Skeletal muscle cell (primary cell): ENCODE measurements at regions not wholly inside any gene's neighbourhood (a gene's known extent, or its start where the extent isn't known, plus 50 kb on each side); places are given as distances from the start of the nearest gene placed in this dataset.

ENCODE experiments used
- DNase-seq: peaks from one replicate; pipeline ENCODE4 v3.0.0-alpha.2; 2010; ENCODE audit warnings: low read depth
- H3K4me3 ChIP-seq: 2 replicates; pipeline ENCODE4 v1.5.1; 2011; ENCODE audit warnings: low read depth, mild to moderate bottlenecking, control low read depth, low read length, moderate library complexity

DNA sequence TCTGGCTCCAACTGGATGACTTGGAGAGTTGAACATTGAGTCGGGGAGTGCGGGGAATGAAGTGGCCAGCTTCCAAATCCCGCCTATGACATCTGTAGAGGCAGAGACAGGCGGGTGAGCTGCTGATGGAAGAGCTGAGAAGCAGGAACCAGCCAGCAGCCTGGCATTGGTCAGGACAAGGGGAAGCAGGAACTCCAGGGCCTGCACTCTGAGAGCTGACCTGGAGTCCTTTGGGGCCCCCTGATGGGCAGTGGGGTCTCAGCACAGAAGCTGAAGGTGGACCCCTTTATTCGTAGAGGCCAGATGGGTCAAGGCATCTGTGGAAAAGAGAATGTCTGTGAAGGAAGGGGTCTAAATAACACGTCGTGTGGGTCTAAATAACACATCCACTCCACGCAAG is 57.0 kb downstream of the SEC61G start:
- no peak overlapping the region for H3K4me3 ChIP-seq

DNA sequence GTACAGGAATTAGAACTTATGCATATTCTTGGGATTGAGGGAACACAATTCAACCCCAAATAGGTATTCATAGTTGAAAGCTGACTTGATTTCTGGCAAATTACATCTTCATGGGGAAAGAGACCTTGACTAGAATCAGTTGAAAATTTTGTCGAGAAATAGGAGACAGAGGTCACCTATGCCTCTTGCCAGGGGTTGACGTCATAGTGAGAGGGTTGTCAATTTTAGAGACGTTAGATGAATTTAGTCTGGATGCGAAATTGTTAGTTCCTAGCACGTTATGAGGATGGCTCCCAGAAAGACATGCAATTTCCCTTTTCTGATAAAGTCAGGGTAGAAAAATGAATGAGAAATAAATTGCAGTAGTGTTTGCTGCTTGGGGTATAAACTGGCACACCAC is 59.3 kb downstream of the SEC61G start:
- DNase-seq: no peak

More for the DNA sequence above, 57.0 kb downstream of the SEC61G start:
- DNase-seq: no peak

DNA sequence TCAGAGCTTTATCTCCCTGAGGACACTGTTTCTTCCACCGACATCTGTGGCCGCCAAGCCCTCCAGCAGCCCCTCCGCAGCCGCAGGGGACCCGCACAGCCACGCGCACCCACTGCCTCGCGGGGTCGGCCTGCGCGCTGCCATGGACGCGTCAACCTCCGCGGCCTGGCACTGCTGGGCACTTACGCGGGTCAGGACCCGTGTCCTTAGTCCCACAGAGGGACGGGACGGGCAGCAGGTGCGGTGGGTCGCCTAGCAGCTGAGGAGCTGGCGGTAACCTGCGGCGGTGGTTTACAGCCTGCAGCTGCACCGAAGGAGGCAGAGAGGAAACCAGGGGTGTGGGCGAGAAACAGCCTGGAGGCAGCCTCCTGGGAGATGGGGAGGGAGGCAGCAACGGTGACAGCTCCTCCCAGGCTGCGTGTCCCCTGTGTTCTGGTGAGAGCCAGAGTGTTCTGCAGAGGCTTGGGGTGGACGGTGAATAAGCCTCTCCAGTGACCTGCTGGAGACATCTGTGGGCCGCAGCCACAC is 61.3 kb downstream of the SEC61G start:
- no peak overlapping the region for H3K4me3 ChIP-seq
- no peak for DNase-seq

More for the DNA sequence above, 59.3 kb downstream of the SEC61G start:
- no peak overlapping the region for H3K4me3 ChIP-seq

DNA sequence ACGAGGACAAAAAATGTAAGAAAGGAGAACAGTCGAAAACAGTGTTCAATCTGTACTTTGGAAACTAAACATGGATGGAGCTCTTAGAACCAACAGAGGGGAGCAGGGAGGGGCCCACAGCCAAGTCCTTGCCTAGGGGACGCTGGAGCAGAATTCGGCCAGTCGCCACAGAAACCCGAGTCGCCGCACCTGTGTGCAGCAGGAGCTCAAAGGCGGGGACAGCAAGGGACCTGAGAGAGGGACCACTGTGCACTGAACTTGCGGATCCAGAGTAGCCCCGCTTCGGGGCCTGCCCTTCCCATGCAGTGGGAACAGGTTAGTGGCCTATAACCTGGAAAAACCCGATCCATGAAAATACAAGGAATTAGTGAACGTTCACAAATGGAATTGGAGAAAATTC is 68.1 kb downstream of the SEC61G start:
- no peak for DNase-seq
- no peak overlapping the region for H3K4me3 ChIP-seq

DNA sequence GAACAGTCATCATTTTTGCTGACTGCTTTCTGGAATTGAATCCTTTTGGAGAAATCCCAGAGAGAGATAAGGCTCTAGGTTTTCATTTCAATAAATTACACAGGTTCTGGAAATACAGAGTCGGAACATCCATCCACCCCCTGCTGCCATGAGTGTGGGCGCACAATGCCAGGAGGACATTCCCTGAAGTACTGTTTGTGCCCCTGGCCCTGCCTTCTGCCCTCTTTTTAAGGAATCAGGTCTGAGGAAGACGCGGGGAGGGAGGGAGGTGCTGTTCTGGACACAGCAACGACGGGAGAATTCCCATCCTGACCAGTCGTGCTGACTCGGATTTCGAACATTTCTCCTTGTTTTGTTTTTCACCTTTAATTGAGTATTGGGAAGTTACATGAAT is 69.0 kb downstream of the SEC61G start:
- H3K4me3 ChIP-seq: no peak overlapping the region
- no peak for DNase-seq

DNA sequence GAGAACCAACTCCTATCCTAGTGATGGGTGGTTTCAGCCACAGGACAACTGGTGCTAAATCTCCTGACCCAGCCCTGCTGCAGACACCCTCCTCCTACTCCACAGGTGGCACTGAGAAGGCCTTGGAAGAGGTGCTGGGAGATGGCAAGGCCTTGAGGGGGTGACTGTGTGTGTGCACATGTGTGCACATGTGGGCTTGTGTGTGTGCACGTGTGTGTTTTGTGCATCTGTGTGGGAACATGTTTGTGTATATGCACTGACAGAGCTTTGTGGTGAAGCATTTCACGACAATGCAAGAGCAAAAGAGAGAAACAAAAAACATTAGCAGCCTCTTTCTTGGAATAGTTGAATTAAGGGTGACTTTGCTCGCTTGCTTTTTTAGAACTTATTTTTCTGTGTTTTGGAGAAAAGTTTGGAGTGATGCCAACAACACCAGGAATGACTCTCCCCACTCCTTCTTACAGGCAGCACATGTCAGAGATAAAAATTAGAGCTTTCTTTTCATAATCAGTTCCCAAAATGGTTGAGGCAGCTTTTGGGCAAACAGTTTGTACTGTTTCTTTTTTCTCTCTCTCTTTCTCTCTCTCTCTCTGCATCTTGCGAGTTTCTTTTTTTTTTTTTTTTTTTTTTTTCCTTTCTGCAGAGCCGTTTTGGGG is 69.5 kb downstream of the SEC61G start:
- H3K4me3 ChIP-seq: no peak overlapping the region
- DNase-seq: no peak

DNA sequence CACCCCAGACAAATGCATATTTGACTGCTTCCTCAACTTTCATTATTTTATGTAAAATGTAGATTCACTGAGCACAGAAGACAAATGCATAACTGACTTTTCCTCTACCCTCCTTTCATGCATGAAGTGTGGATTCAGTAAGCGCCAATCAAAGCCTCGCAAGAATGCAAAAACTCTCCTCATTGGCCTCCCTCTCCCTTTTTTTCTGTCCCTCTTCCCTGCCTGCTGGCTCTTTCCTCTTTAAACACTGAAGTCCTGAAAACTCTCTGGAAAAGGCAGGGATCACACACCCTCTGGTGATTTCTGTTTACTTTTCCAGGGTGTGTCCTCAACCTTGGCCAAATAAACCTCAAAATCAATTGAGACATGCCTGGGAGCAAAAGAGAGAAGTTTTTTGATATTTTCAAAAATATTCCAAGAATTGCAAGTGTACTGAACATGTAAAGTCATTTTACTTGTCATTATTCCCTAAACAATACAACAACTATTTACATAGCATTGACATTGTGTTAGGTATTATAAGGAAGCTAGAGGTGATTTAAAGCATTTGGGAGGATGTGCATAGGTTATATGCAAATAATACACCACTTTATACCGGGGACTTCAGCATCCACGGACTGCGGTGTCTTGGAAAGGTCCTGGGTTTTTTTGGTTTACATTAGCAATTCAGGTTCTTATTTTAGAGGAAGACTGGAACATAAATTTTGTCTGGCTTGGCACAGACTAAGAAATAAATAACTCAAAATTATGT is 71.4 kb downstream of the SEC61G start:
- H3K4me3 ChIP-seq: no peak overlapping the region

DNA sequence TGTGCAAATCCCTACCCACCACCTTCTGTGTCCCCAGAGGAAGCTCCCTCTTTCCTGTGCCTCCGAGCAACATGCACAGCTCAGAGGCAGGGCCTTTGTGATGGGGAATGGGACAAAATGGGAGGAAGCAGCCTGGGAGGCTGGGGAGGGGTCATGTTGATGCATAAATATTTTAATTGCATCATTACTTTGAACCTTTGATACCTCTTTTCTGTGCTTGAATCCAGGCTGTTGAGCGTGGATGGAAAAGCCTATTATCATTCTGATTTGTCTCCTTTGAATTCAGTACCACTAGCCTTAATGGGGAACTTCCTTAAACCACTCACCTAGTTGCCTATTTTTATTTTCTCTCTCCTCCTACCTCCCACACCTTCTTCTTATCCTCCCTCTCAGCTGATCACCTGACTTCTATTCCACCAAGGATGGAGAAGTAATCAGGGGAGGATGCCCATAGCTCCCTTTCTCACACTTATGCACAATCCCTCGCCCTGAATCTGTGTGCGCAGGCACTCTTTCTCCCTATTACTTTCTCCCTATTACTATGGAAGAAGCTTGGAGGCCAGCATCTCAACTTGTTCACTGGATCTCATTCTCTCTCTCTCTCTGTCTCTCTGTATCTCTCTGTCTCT is 78.5 kb downstream of the SEC61G start:
- H3K4me3 ChIP-seq: no peak overlapping the region
- DNase-seq: no peak

More for the DNA sequence above, 71.4 kb downstream of the SEC61G start:
- DNase-seq: no peak

DNA sequence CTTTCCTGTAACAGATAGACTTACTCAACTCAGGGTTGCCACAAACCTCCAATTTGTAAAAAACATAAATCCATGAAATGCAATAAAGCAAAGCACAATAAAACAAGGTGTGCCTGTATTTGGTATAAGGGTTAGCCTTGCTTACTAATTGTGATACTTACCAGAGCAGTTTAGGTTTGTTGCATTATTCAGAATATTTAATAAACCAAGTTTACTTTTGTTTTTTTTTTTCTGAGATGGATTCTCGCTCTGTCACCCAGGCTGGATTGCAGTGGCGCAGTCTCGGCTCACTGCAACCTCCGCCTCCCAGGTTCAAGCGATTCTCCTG is 79.6 kb downstream of the SEC61G start:
- no peak overlapping the region for H3K4me3 ChIP-seq
- DNase-seq: no peak

DNA sequence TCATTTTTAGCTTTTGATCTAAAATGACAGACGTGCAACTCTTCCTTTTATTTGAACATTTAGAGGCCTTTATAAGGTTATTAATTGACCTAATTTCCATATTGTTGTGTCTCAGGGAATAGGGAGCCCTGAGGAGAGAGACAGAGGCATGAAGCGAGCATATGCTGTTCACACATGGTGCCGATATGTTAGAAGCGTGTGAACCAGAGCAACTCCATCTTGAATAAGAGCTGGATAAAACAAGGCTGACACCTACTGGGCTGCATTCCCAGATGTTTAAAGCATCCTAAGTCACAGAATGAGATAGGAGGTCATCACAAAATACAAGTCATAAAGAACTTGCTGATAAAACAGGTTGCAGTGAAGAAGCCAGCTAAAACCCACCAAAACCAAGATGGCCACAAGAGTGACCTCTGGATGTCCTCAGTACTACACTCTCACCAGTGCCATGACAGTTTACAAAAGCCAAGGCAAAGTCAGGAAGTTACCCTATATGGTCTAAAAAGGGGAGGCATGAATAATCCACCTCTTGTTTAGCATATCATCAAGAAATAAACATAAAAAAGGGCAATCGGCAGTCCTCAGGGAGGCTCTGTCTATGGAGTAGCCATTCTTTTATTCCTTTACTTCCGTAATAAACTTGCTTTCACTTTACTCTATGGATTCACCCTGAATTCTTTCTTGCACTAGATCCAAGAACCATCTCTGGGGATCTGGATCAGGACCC is 80.1 kb downstream of the SEC61G start:
- H3K4me3 ChIP-seq: no peak overlapping the region
- DNase-seq: no peak

DNA sequence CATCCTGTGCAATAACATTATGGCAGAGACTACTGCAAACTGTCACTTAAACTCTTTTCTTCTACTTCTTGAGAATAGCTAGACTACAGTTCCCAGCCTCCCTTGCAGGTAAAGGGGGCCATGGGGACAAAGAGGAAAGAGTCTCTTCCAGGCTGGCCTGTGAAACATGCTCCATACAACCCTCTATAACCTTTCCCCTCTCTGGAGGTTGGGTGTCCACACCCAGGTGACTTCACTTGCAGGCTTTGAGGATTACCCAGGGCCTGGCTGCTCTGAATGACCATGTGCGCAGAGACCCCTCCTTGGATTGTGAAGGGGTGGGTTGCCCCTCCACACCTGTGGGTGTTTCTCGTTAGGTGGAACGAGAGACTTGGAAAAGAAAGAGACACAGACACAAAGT is 84.1 kb downstream of the SEC61G start:
- no peak overlapping the region for H3K4me3 ChIP-seq
- no peak for DNase-seq

DNA sequence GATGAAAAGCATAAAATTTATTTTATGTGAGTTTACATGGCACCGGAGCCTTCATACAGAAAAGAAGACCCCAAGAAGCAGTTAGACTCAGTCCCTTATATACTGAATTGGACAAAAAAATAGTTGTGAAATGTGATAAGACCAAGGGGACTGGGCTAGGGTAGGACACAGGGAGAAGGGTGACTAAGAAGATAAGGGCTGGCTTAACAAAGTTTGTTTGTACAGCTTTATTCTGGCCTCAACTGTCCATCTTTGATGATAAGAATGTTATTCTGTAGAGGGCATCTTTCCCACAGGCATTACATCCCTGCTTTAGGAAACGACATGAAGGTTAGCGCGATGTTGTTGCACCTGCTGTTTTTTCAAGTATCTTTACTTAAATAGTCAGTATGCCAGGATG is 86.5 kb downstream of the SEC61G start:
- no peak for DNase-seq
- H3K4me3 ChIP-seq: no peak overlapping the region

DNA sequence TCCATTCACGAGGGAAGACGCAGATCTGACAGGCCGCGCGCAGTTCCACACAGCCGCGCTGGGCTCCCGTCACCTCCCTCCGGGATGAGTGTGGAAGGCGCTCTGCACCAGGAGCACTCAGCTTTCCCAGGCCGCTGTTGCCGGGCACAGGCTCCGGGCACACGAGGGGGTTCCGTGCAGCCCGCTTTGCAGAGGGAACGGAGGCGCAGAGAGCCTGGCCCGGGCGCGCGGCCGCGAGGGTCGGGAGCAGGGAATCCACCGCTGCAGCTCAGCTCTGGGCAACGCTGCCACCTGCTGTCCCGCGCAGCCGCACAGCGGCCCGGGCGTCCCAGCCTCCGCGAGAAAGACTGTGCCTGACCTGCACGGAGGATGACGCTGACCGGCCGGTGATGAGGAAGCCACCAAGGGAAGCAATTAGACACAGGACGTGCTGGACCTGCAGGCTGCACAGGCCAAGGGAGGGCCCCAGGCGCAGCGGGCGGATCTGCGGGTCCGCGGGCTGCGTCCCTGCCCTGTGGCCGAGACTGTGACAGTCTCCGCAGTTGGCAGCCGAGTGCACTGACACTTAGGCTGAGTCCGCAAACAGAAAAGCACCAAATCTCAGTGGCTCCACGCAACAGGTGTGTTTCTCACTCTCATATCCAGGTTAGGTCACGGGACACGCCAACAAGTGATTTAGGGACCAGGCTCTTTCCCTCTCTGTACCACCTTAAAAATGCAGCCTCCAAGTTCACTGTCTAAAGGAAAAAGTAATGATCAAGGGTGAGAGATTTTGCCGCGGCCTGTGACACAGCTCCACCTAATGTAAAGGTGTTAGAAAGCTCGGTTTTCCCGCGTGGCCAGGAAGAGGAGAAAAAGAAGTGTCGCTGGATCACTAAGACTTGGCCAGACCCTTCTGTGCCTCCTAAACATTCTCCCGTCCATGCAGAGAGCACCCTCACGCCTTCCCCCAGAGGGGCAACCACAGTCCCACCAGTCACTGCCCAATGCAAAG is 94.5 kb downstream of the SEC61G start:
- peak overlapping the region; percentile 39 for H3K4me3 ChIP-seq
- DNase-seq: no peak

DNA sequence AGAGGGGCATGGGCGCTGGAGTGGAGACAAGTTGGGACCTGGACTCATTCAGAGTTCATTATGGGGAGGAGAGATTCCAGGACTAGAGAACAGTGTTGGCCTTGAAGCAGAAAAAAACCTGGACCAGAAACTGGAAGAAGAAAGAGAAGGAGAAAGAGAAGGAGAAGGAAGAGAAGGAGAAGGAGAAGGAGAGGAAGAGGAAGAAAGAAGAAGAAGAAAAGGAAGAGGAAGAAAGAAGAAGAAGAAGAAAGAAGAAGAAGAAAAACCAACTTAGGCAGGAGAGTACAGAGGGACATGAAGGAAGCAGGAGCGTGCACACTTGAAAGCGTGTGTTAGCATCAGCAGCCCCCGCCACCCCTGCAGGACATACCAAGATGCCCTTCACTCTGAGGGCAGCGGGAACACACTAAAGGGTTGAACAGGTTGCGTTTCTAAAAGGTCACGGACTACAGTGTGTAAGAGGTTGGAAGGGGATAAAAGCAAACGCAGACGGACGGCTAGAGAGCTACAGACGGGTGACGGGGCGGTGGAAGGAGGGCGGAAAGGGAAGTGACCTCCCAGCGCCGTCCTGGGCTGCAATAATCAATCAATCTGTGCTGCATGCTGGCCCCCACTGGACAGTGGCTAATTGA is 95.3 kb downstream of the SEC61G start:
- no peak for DNase-seq
- peak overlapping the region; percentile 39 for H3K4me3 ChIP-seq

DNA sequence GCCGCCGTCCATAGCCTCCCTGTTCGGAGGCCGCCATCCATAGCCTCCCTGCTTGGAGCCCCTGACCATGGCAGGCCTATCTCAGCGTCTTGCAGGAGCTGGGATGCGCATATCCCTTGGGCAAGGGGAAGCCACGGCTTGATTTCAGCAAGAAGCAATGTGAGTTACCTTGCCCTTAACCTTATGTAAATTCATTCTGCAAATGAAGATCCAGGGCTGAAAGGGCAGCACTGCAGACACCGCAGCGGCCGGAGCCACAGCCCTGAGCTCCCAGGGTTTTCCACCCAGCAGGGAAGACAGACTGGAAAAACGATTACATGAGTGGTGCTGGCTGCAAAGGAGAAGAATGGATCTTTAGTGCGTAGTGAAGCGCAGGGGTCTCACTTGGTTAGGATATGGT is 95.8 kb downstream of the SEC61G start:
- H3K4me3 ChIP-seq: no peak overlapping the region
- no peak for DNase-seq

DNA sequence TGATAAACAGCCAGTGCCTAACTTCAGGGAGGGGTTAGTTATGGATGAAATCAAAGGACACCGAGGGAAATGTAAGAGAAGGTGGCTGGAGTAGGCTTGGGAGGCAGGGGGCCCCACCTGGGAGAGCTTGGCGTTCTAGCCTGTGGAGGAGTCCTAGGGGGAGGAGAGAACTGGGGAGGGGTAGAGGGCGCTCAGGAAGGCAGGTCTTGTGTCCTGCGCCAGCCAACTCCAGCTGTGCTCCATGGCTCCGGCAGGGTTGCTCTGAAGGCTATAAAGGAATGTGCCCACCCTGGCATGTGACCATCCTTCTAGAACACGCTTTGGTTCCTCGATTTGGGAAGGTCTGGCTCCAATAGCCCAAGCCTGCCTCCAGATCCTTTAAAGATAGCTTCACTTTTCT is 96.3 kb downstream of the SEC61G start:
- H3K4me3 ChIP-seq: no peak overlapping the region
- DNase-seq: no peak

DNA sequence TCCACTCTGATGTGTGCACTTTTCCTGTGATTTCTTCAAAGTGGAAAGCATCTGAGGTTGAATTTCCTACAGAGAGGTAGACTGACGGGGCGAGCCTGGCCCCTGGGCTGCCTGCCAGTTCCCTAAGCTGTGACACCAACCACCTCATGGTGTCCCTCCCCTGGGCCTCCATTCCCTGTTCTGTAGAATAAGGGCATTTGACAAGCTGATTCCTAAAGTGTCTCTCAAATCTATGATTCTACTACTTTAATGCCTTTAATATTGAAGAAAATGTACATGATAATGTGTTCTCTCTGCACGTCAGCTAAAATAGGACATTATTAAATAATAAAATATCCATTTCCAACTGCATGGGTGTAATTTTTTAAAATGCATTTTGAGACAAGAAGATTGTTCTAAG is 105.1 kb downstream of the SEC61G start:
- no peak overlapping the region for H3K4me3 ChIP-seq
- no peak for DNase-seq

DNA sequence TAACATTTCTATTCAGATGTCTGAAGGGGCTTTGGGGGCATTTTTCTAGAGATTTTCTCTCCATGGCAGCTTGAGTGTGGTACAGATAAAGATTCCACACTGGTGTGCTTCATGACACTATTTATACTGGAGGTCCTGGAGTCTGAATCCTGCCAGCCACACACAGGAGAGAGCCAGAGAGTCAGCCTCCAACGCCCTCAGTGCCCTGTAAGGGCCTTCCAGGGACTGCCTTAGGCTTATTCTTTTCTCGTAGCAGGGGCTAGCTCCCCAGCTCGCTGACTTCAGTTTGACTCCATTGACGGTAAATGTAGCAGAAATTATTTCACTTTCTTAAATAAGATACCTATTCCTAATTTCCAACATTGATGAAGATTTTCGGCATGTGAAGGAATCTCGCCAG is 100.9 kb downstream of the VSTM2A start:
- no peak overlapping the region for H3K4me3 ChIP-seq
- DNase-seq: no peak
